HG02970 (cell line): ENCODE measurements at regions not wholly inside any gene's neighbourhood (a gene's known extent, or its start where the extent isn't known, plus 50 kb on each side); places are given as distances from the start of the nearest gene placed in this dataset.

Experiments used
- ATAC-seq: cut with Tn5 transposase; IDR thresholded peaks from one replicate; pipeline ENCODE4 v1.9.1; 2021; ENCODE audit warnings: mild to moderate bottlenecking, moderate library complexity, moderate number of reproducible peaks; ENCODE audit not compliant: unreplicated experiment, low FRiP score

DNA sequence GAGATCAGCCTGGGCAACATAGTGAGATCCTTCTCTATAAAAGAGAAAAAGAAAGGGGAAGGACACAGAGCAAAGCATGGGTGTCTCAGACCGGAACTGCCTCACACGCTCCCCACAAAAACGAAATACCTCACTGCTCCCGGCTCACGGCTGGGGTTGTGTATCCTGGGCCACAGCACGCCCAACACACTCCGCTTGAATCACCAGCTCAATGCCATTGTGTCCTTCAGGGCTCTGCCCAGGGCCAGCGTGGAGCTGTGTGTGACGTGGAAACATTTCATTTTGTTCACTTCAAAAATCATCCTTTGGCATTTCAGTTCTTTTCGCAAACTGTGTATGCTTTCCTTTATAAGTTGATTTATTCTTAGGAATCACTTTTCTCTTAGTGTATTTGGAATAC is 279.5 kb downstream of the IRX1 start:
- ATAC-seq, result no peak

DNA sequence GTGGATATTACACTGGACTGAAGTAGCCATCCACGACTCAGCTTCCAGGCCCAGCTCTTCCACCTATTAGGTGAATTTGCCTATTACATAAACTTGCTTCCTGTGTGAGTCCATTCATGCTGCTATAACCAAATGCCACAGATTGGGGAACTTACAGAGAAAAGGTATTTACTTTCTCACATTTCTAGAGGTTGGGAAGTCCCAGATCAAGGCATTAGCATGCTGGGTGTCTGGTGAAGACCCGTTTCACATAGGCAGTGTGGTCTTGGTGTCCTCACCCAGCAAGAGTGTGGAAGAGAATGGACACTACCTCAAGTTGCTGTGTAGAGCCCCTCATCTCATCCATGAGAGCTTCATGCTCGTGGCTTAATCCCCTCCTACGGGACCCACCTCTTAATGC is 282.6 kb downstream of the IRX1 start:
- ATAC-seq, result no peak

DNA sequence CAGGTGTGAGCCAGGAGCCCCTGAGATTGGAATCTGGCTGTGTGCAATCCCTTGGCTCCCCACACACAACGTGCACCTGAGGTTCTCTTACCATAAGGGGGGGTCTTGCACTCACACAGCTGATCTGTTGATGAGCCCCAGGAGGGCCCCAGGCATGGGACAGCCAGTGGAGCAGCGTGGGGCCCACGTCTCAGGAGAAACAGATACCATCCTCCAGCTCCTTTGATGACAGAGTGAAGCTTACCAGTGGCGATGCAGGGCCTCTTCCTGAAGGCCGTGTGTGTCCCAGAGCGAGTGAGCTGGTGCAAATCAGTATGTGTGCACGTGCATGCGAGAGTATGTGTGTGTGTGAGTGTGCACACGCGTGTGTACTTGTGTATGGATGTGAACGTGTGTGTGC is 287.4 kb downstream of the IRX1 start:
- no peak for ATAC-seq

DNA sequence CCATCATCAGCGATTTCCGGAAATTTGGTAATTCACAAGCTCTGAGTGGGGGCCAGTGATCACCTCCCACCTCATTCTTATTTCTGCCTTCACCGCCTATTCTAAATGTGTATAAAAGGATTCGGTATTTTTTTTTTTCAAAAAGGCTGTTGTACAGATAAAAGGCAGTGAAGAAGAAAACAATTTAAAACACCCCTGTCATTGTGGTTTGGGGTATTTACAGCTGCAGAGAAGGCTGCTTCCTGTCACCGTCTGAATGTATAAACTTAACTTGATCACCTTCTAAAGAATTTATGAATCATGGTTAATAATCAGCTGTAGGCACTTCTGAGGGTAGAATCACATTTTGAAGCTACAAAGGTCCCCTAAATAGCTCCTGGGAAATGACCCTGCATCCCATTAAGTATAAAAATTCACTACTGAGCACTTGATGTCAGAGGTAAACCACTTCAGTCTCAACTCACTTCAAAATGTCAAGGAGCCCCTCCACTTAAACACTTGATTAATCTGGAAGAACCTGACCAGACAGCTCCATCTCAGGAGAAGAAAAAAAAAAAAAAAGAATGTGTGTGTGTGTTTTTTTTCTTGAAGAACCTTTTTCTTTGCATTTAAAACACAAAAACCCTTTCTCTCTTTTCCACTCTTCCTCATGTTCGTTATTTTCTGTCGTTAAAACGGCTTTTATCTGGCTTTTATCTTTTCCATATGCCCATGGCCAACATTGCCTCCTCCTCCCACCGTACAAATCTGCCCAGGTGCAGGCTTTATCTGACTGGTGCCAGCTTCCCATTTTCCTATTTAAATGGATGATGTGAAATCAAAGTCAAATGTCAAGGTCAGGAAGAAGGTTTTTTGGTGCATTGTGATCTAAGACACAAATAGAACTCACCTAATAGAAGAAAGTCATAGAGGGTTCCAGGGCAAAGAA is 291.2 kb downstream of the IRX1 start:
- no peak for ATAC-seq

DNA sequence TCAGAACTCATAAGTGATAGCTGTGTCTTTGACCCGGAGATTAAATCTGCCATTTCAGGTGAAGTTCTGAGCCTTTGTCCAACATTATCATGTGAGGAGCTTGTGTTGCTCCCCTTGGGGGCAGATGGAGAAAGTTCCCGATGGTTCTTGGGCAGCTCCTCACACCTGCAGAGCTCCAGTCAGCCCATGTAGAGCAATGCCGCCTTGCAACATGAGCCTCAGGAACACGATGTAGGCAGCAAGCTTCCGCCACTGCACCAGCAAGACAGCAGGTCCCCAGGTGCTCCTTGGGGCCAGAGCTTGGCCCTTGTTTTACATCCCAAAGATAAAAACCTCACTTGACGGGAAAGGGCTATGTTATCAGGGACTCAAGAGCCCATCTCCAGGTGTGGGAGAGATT is 292.7 kb downstream of the IRX1 start:
- no peak for ATAC-seq

DNA sequence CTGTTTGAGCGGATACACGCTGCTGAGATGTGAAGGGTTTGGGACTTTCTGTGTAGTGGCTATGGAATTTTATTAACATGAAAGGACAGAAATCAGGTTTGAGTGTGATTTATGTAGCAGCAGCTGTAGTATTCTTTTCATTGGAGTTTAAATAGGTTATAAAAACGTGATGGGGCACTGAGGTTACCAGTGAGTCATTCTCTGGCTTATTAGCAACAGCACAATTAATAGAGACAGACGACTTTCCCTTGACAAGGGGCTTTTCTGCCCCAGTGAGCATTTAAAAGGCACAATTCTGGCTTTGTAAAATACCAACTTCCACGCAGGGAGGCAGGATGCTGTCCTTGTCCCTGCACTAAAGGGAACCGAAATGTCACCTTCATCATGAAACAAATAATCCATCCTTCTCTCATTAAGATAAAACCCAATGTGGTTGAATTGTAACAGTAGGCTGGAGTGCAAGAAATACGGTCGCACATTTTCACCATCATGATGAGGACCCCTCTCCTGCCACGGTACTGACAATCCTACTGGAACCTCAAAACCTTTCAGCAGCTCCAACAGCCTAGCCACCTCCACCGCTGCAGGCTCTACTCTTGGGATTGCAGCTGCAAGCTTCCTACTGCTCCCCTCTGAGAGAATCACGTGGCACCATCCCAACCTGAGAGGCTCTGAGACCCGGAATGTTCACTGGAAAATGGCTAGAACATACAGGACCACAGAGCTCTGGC is 293.9 kb downstream of the IRX1 start:
- no peak for ATAC-seq

DNA sequence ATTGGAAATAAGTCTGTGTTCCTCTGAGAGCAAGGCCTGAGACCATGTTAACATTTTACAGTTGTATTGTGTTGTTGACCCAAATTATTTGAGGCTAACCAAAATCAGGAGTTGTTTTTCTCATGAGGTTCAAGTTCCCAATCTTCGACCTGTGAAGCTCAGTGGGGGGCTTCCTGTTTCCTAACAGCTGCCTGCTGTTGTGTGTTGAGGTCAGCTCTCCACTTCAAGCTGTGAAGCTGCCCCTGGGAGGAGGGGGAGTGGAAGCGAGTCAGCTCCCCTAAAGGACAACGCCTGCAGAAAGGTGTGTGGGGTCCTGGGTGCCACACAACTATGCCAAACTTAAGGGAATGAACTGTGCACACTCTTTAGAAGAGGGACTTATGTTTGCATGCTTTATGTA is 295.5 kb downstream of the IRX1 start:
- ATAC-seq, result no peak

DNA sequence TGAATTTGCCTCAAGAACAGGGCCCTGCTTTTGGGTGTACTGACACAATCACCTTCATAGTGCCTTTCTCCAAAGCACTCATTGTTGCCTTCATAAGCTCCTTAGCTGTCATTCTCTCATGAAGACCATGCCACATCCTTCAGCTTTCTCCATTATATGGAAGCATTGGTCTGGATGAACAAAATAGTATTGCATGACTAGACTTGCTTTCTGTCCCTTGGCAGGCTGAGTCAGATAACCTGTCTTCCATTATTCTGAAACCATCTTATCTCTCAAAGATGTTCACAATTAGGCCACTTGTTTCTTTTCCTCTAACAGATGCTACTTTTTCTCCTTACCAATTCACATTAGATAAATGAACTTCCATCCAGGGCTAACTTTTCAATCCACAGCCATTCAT is 297.9 kb downstream of the IRX1 start:
- ATAC-seq, result no peak

DNA sequence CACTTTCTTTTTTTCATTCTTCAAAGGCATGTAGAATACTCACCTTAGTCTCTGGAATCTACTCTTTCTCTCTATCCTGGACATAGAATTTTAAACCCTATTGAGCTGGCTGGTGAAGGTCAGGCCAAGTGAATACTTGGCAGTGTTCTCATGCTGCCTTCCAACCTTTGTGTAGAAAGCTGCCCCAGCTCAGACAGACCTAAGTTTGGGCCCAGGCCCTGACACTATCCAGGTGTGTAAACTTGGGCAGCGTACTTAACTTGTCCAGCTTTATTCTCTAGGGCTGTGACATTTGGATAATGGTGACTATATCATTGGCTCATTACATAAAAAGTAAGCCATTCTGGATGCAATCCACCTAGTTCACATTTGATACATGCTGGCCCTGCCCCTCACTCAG is 298.3 kb downstream of the IRX1 start:
- no peak for ATAC-seq

DNA sequence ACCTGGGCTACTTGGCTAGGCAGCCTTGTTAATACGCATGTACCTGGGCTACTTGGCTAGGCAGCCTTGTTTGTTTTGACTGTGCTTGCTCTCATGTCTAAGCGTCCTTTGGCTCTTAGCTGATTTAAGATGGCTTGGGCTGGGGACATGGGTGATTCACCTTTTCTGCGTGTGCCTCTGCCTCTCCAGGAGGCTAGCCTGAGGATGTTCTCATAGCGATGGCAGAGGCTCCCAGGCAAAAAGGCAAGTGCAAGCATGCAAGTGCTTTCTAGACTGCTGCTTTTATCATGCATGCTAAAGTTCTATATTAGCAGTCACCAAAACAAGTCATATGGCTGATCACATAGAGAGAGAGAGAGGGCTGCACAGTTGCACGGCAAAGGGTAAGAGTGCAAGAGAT is 300.5 kb downstream of the IRX1 start:
- ATAC-seq, result no peak

DNA sequence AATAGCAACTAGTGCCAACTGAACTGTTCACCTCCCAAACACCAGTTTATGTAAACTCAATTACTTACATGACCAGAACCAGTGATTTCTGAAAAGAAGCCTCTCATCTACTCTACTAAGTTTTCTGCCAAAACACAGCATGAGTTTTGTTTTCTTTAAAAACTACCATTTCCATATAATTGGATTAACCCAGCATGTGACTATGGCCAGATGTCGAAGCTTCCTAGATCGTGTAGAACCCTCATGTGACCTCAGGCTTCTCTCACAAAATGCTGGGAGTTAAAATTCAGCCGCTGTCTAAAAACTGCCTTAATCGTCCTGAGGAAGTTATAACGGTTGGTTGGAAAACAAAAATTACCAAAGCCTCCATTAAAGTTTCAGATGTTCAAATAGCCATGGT is 303.5 kb downstream of the IRX1 start:
- no peak for ATAC-seq

DNA sequence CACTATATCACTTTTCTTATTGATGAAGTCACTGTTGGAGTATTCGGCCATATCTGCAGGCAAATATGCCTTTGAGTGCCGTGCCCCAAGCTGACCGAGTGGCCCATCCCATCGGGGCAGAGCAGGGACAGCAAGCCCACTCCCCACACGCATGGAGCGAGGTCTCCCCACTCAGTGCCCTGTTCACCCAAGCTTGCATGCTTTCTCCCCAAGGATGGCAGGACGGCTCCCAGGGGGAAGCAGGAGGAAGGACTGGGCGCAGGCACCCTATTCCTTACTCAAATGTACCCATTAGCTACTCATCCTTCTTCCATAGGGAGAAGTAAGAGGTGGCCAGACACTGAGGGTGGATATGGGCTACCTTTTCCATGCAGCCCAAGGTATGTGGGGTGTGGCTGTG is 309.0 kb downstream of the IRX1 start:
- ATAC-seq, result no peak

DNA sequence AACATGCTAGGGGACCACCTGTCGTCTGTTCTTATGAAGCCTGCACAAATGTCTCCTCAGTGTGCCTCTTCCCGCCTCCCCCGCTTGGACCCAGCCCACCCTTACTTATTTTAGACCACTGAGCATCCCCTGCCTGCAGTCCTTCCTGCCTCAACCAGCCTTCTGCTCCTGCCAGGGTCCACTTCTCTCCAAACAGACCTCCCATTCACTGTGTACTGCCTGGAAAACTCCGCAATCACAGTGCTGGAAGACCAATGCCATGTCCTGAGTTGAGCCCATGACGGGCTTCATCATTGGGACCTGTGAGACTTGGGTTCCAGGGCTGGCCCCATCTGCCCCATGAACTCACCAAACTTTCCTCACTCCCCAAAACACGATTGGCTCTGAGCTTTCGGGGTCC is 309.4 kb downstream of the IRX1 start:
- no peak for ATAC-seq

DNA sequence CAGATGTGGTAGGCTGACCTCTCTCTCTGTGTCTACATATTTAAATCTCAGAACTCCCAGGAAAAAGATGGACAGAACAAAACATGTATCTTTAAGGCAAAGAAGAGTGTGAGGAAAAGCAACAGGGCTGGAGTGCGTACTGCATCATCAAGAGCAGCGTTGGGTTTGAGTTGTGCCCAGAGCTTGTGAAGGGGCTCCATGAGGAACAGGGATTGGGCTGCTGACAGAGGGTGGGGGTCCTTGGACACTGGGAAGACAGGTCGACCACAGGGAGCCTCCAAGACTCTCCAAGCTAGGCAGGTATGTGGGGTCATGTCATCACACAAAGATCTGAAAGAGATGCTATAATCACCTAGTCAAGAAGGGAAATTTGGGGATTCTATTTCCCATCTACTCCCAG is 309.9 kb downstream of the IRX1 start:
- no peak for ATAC-seq

DNA sequence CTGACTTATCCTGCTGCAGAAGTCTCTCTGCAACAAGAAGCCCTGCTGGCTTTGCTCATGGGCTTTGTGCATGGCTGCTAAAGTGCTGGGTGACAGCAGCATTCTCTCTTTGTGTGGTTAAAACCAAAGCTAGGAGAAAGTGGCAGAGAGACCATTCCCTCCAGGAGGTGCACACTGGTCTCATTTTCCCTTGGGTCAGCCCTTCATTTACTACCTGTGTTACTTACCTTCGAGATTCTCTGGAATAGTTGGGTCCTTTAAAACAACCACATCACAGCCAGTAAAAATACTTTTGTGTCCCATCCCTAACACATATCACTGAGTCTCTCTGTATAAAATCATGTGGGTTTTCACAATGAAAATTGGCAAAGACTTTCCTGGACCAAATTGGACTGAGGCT is 315.5 kb downstream of the IRX1 start:
- ATAC-seq, result no peak

DNA sequence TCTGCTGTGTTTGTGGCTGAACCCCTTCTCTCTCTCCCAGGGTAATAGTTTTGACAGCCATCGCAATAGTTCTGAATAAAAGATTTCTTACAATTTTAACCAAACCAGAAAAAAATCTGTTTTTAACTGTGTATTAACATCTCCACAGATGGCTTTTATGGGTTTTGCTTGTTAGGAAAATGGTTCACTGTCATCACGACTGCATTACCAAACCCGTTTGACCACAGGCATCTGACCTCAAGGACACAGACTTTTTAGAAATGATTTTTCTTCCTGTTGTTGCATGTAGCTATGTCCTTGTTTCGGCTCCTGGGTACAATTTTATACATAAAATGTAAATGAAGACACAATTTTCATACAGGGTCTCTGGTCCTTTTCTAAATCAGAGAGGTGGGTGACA is 316.1 kb downstream of the IRX1 start:
- ATAC-seq, result no peak

DNA sequence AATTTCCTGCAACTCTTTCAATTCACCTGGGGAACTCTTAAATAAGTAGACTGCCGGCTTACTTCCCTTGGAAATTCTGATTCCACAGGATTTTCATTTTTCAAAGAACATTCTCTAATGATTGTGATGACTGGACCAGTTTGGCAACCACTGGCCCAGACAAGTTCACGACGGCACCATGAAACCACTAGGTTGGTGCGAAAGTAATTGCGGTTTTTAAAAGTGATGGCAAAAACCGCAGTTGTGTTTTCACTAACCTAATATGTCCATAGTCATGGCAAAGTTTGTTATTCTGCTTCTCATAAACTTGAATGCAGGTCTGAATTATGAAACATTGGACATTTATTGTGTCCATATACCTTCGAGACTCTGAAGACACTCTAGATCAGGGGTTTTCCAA is 317.2 kb downstream of the IRX1 start:
- no peak for ATAC-seq

DNA sequence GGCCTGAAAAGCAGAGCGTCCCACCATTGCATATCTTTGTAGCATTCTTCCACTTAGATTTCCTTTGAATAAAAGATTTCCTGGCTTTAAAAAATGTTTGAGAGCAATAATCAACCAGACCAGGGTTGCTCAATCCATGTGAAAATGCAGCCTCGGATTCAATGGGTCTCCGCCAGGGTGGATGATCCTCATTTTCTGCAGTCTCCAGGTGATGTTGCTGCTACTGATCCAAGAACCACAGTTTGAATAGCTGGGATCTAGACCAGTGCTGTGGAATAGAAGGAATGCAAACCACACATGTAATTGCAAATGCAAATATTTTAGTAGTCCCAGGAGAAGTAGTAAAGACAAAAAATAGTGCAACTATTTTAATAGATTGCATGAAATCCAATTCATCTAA is 317.6 kb downstream of the IRX1 start:
- ATAC-seq, result no peak

DNA sequence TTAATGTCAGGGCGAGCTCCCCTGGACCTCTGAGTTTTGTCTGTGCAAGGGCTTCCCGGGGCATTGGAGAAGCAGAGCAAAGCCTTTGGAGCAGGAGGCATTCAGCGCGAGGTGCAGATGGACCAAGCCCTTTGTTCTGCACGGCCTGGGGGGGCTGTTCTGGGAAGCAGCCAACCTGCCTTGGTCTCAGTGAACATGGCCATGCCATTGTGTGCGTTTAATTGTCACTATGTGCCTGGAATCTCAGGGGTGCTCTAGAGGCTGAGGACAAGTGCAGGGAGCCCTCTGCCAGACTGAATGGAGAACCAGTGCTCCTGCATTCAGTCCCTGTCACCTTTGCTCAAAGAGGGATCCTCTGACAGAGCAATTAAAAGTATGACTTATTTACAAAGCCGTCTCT is 329.4 kb downstream of the IRX1 start:
- no peak for ATAC-seq

DNA sequence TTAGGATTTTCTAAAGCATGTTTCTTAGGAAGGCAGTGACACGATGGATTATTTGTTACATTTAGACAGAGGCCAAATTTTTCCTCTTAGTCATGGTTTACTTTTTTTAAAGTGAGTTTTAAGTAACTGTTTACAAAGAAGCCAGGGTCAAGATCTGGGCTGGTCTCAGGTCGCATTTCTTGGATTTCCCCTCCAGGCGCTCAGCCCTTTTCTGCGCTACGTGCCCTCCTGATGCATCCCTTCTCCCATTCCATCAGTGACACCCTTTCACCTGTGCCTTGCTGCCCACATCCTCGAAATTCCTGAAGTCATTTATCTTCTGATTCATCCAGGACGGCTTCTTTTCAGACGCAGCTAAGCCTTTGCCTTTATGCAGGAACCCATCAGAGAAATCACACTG is 330.3 kb downstream of the IRX1 start:
- no peak for ATAC-seq

DNA sequence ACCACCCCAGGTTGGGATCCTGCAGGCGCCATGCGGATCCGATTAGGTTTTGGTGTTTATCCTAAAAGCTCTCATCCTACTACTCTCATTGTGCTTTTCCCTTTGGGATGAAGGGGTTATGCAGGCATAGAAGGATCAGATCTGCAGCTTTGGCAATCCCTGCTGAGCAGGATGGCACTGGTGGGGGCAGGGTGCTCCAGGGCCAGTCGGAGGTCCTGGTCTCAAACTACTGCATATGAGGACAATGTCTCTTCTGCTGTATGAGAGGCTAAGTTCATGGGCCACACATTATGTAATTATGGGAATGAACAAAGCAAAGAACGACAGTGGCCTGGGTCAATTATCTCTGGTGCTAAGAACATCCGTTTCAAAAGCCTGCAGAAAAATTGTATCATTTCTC is 334.2 kb downstream of the IRX1 start:
- ATAC-seq, result no peak

DNA sequence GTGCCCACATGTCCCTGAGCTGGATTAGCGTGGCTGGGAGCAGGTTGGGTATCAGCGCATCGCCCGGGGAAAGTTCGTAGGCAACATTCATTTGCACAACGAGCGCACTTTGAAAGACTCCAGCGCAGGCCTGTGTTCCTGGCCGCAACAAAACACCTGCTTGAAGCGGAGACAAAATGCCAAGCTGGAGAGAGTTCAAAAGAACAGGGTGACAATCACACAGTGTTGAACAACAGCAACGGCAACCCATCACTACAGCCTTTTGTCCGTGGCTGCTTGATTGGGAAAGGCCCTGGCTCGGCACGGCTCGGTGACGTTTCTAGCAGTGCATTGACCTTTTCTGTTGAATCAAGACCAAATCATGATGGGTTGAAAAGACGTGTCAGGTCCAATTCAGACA is 336.3 kb downstream of the IRX1 start:
- no peak for ATAC-seq
